HG03354 (cell line): ENCODE measurements at regions not wholly inside any gene's neighbourhood (a gene's known extent, or its start where the extent isn't known, plus 50 kb on each side); places are given as distances from the start of the nearest gene placed in this dataset.
"Not testable (repeated sequence)": the region's sequence is repeated elsewhere in the genome, so short reads cannot be mapped to it uniquely, and the experiment has no call there.

Source experiments
- ATAC-seq: cut with Tn5 transposase; IDR thresholded peaks from one replicate; pipeline ENCODE4 v1.9.1; 2021; ENCODE audit warnings: mild to moderate bottlenecking; ENCODE audit not compliant: unreplicated experiment, poor library complexity, severe bottlenecking

GRCh38 chr3:13198264-13198879 is 125.1 kb upstream of the IQSEC1 start:
- no peak for ATAC-seq

DNA sequence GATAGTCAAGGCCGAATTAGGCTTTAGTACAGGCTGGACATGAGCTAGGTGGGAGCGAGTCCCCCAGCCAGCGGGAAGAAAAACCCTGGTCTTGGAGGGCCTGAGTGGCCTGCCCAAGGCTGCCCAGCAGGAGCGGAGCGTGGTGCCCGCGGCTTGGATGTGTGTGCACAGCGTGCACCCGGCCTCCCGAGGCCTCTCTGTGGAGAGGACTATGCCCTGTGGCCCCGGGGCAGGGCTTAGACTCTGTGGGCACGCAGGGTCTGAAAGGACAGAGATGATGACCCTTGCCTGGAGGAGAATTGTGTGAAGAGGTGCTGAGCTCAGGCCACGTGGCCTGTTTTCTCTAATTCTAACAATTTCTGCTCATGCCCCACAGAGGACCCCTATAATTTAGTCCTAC is 124.6 kb upstream of the IQSEC1 start:
- no peak for ATAC-seq

DNA sequence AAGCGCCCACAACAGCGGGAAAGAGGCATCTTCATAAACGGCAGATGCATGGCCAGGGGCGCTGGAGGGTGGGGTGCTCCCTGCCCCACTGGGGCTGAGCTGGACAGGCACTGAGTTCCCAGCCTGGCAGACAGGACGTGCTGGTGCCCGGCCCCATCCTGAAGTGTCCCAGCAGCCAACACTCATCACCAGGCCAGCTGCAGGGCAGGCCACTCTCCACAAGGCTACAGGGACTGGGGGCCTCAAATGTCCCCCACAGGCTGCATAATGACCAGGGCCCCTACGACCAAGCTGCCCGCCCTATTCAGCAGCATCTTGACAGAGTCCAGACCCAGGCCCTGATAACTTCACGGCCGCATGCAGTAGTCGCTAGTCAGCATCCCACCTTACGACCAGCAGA is 124.1 kb upstream of the IQSEC1 start:
- ATAC-seq: no peak

DNA sequence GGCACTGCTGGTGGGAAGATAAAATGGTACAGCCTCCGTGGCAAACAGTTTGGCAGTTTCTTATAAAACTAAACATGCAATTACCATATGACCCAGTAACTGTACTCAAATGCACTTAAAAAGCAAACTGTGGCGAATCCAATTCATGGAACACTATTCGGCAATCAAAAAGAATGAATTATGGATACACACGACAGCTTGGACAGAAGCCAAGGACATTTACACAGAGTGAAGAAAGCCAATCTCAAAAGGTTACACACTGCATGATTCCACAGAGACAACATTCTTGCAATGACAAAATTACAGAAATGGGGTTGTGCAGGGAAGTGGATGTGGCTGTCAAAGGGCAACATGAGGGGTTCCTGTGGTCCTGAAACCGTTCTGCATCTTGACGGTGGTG is 122.1 kb upstream of the IQSEC1 start:
- no peak for ATAC-seq

DNA sequence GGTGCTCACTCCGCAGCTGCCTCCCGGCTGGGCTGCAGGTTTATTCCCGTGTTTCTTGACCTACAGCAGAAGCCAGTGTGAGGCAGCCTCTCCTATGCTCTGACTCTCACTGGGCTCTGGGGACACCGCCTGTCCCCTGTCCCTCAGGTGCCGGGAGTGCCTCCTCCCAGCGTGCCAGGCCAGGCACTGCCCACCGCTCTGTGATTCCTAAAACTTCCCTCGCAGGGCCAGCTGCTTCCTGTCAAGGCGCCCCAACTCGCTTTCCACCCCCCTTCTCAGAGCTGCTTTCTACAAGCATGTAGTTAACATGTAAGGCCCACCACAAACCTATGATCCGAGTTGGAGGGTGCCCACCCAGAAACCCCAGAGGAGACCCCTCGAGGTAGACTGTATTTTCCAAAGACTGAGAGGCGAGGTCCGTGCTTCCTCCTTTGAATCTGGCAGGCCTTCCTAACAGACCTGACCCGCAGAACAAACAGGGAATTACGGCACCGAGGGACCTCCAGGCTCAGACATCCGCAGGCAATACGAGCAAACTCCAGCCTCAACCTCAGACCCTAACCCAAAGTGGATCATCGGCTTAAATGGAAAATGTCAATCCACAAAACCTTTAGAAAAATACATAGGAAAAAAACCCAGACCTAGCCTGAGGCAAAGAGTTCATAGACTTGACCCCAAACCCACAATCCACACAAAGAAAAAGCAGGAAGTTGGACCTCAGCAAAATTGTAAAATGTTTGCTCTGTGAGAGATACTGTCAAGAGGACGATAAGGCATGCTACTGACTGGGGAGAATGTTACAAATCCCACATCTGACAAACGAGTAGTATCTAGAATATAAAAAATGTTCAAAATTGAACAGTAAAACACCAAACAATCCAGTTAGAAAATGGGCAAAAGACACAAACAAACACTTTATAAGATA is 121.3 kb upstream of the IQSEC1 start:
- ATAC-seq: no peak

DNA sequence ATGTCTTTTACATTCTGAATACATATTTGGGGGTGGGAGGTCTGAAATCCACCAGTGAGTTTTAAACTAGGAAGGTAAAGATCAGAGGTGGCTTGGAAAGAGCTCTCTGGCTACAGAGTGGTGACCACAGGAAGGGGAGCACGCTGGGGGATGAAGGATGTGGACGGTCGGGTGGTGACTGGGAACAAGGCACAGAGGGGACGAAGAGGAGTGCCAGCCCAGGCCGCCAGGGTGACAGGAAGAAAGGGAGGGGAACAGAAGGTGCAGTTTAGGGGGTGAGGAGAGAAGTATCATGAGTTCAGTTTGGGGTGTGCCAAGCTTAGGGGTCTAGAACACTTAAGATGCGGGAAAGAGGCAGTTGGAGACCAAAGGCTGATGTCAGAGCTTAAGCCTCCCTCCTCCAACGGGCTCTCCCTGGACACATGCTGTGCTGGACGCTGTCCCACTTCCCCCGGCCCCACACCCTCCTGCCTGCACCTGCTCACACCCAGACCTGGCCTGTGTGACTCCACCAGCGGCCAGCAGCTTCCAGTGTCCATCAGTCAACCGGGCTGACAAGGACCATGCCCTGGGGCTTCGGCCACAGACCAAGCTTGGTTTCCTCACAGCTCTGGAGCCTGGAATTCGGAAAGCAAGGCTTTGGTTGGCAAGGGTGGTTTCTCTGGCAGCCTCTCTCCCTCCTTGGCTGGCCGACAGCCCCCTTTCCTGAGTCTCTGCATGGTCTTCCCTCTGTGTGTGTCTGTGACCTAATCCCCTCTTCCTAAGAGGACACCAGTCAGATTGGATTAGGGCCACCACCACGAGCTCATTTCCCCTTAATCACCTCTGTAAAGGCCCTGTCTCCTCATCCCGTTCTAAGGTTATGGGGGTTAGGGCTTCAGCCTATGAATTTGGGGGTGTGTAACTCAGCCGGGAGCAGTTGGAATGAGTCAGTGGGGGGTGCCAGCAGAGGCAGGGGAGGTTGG is 120.4 kb upstream of the IQSEC1 start:
- no peak for ATAC-seq

GRCh38 chr3:13192471-13193213 is 119.4 kb upstream of the IQSEC1 start:
- ATAC-seq: no peak

DNA sequence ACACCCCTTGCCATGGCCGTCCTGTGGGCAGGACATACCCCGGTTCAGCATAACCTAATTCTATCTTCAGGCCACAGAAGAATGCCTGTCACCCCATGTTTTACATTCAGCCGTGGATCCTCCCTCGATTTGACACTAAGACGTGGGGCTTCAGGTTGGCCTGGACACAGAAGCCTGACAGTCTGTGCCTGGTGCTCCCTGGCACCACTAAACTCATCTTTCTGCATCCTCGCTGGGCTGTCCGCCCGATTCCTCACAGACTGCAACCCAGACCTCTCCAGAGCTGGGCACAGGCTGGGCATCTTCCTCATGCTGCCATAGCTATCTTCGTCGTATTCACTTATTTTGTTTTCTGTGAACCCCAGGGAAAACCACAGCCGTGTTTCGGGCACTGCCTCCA is 117.8 kb upstream of the IQSEC1 start:
- ATAC-seq: no peak

DNA sequence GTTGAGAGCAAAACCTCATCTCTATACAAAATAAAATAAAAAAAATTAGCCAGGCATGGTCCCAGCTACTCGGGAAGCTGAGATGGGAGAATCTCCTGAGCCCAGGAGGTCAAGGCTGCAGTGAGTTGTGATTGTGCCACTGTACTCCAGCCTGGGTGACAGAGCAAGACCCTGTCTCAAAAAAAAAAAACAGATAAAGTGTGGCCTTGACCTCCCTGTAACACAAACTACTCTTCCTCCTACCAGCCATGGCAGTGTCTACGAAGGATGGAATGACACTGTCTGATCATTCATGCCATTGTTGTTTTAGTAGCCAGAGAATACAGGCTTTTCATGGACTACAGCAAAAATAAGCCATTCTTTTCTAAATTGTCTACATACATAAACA is 117.1 kb upstream of the IQSEC1 start:
- ATAC-seq: no peak

DNA sequence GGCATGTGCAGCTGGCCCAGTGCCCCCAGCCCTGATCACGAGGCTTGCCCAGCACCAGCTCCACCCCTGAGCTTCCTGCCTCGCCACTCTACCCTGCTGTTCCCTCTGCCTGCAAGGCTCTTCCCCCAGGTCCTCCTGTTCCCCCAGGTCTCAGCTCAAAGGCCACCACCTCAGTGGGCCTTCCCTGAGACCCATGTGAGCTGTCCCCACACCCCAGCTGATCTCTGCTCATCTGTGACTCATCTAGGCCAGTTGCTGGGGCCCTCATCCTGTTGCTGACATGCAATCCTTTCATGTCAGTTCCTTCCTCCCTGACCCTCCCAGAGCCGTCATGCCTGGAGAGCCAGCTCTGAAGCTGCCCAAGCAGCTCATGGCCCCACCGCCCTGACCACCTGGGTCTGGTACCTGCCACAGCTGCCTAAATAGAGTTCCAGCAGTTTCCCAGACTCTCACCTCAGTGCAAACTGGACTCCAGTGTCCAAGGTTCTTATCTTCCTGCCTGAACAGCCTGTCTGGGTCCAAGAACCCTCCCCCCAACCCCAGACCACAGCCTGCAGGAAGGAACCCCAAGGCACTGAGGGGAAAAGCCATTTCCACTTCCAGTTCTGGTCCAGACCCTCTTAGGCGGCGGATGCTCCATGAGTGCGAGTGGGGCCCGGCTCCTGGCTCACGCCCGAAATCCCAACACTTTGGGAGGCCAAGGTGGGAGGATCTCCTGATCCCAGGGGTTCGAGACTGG is 116.6 kb upstream of the IQSEC1 start:
- ATAC-seq: no peak

DNA sequence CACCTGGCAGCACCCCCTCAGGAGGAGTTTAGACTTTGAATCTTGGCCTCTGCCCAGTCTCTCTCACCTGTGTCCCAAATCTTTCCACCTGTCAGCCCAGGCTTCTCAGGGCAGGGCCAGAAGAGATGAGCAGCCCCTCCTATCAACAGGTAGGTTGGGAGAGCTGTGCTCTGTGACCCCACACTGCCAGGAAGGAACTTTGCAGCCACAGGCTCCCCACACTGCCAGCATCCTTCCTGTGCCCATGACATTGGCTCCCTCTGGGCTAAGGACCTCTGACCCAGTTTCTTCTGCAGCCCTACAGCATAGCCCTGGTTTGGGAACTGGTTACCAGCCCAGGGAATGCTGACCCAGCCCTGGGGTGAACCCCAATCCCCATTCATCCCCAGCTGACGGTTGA is 115.7 kb upstream of the IQSEC1 start:
- no peak for ATAC-seq

DNA sequence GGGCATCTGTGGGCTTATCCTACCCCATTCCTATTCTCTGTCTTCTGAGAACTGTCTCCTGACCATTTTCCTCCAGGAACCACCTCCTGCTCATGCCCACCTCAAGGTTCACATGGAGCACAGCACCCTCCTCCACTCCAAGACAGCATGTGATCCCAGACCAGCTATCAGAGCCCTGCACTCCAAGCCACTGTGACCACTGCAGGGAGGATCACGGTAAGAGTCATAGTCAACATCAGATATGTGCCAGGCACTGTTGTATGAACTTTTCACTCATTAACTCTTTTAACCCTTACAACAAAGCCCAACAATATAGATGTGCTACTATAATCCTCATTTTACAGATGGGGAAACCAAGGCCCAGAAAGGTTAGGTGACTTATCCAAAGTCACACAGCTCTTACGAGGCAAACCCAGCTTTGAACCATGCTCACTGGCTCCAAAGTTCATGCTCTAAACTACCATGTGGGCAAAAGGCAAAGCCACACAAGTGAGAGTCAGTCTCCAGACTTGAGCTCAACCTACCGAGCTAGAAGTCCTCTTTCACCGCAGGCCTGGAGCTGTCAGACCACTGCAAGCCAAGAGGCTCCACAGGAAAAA is 115.1 kb upstream of the IQSEC1 start:
- ATAC-seq: no peak

- no peak for ATAC-seq
Observed at GRCh38 chr3:13187593-13187992, 114.4 kb upstream of the IQSEC1 start.

DNA sequence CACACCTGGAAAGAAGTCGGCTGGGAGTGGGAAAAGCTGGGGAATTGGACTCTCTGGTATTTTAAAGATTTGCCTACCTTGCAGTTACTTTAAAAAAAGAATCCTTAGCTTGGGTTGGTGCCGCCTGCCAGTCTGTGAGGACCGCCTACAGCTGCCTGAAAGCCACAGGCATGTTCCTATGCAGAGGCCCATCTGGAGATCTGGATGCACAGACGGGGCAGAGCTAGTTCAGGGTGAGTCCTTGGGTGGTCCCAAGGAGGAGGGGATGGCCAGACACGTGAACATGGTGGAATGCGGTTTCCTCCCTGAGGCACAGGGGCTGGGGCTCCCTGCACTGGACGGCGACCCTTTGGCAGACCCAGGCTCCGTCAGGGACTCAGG is 113.2 kb upstream of the IQSEC1 start:
- ATAC-seq: no peak

DNA sequence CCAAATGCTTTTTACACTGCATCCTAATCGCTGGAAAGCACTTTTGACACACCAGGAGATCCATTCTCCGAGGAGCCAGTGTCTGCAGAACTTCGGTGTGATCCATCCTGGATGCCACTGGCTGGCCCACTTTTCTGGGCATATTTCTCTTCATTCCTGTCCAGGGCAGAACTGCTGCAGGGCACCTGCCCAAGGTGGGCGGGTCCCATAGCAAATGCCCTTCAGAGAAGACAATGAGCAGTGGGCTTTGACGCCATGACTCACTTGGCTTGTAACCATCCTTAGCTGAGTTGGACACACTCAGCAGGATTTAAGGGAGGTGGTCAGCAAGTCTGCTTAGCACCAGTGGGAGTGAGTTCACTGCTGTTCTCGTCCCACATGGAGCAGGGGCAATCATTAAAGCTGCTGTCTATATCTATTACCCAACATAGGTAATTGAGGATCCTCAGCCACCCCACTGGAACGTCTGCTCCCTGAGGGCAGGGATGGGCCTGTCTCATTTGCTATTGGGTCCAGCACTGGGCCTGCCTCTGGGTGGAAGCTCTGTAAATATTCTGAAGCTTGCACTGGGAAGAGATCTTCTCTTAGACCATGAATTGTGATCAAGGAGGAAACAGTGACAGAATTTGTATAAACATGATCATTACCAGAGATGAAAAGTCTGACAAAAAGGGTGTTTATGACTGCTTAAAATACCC is 112.7 kb upstream of the IQSEC1 start:
- no peak for ATAC-seq

DNA sequence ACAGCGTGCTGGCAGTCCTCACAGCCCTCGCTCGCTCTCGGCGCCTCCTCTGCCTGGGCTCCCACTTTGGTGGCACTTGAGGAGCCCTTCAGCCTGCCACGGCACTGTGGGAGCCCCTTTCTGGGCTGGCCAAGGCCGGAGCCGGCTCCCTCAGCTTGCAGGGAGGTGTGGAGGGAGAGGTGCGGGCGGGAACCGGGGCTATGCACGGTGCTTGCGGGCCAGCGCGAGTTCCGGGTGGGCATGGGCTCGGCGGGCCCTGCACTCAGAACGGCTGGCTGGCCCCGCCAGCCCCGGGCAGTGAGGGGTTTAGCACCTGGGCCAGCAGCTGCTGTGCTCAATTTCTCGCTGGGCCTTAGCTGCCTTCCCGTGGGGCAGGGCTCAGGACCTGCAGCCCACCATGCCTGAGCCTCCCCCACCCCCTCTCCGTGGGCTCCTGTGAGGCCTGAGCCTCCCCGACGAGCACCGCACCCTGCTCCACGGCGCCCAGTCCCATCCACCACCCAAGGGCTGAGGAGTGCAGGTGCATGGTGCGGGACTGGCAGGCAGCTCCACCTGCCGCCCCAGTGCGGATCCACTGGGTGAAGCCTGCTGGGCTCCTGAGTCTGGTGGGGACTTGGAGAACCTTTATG is 106.5 kb upstream of the IQSEC1 start:
- ATAC-seq: not testable (repeated sequence)

GRCh38 chr3:13179181-13179580 is 106.0 kb upstream of the IQSEC1 start:
- no peak for ATAC-seq

DNA sequence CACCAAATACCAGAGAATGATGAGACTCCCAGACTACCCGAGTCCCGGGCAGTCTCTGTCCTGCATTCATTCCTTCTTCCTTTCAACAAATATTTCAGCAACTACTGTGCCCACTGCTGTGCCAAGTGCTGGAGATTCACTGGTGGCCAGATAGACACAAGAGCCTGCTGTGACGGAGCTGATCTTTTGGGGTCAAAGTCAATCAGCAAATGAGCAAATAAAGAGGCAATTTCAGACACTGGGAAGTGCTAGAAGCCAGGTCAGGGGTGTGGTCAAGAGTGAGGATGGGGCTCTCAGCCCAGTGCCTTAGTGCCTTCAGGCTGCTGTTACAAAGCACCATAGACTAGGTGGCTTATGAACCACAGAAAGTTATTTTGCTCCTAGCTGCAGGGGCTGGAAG is 104.9 kb upstream of the IQSEC1 start:
- ATAC-seq: no peak
